ENCODE measurements at regions not wholly inside any gene's neighbourhood (a gene's known extent, or its start where the extent isn't known, plus 50 kb on each side); places are given as distances from the start of the nearest gene placed in this dataset.

- TF ChIP-seq CTCF (IDR thresholded peaks at IDR 0.05; ENCODE audit: low read depth, low read length, poor library complexity, severe bottlenecking) (no peak), EZH2phosphoT487 (IDR thresholded peaks at IDR 0.05; ENCODE audit: borderline replicate concordance, low read length) (no peak)
Measured at GRCh38 chr12:90061809-90062208, 353.2 kb upstream of the ATP2B1 start.
